CD4-positive, alpha-beta T cell treated with Interleukin-6 at 100 ng/mL for 8 hours (primary cell): ENCODE measurements at regions not wholly inside any gene's neighbourhood (a gene's known extent, or its start where the extent isn't known, plus 50 kb on each side); places are given as distances from the start of the nearest gene placed in this dataset.
A peak's percentile ranks its signal among the peaks of the same experiment; 100 is the strongest.
"Not testable (repeated sequence)": the region's sequence is repeated elsewhere in the genome, so short reads cannot be mapped to it uniquely, and the experiment has no call there.

Experiments
- DNase-seq: peaks from one replicate; pipeline ENCODE4 v3.0.0-alpha.2; 2020; ENCODE audit warnings: mixed read lengths, low spot score

DNA sequence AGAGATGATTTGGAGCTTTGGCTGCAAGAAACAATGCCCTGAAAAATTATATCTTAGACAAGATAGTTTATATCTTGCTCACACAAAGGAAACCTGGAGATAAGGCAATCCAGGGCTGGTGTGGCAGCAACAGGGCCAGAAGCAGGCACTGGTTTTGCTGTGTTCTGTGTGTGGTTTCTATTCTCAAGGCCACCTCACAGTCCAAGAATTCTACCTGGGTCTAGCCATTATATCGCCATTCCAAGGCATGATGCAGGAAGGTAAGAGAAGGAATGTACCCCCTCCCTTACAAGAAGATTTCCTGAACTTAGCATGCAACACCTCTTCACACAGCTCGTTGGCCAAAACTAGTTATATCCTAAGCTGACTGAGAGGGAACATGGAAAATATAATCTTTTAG is 74.5 kb upstream of the MEGF10 start:
- DNase-seq = no peak

DNA sequence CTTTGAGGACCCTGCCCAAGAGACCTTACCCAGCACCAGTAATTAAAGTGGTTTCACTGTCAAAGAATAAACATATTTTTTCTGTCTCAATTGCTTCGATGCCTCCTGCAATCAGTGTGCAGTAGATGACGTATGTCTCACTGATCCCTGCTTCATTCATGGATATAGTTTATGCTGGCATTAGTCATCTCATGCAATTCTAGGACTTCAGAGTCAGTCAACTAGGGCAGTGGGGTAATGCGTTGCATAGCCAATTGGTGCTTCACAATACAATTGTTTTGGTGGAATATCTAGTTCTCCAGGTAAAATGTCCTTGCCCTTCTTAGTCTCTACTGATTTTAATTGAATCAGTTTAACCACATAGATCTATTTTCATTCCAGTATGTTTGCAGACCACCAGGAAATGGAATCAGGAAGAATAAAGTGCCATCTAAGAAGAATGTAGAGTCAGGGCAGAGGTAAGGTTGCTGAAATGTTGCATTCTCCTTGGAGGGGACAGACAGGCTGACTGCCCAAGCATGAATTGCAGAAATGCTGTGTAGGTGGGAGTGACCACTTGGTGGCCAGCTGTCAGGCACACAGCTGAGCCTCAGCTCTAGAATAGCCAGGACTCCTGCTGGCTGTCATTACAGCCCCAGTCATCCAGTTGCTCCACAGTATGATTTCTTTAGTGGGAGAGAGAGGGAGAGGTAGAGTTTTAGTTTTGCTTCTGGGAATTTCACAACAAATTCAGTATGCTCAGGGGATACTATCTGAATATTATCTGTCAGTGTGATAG is 73.5 kb upstream of the MEGF10 start:
- no peak for DNase-seq

DNA sequence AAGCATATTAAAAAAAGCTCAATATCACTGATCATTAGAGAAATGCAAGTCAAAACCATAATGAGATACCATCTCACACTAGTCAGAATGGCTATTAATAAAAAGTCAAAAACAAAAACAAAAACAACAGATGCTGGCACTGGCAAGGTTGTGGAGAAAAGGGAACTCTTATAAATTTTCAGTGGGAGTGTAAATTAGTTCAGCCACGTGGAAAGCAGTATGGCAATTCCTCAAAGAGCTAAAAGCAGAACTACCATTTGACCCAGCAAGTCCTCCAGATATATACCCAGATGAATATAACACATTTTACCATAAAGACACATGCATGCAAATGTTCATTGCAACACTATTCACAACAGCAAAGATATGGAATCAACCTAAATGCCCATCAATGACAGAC is 68.7 kb upstream of the MEGF10 start:
- DNase-seq = not testable (repeated sequence)

DNA sequence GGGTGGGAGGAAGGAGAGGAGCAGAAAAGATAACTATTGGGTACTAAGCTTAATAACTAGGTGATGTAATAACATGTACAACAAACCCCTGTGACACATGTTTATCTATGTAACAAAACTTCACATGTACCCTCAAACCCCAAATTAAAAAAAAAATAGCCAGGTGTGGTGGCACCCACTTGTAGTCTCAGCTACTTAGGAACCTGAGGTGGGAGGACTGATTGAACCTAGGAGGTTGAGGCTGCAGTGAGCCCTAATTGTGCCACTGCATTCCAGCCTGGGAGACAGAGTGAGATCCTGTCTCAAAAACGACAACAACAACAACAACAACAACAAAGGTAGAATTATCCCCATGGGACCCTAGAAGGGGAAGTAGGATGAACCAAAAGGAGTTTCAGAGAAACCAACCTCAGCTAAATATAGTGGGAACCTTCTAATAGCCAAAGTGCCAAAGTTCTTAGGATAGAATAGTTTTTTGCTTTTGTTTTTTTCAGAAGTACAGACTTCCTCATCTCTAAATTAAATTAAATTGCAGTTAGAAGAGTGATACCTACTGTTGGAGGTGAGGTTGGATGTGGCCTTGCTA is 67.9 kb upstream of the MEGF10 start:
- not testable (repeated sequence) for DNase-seq

DNA sequence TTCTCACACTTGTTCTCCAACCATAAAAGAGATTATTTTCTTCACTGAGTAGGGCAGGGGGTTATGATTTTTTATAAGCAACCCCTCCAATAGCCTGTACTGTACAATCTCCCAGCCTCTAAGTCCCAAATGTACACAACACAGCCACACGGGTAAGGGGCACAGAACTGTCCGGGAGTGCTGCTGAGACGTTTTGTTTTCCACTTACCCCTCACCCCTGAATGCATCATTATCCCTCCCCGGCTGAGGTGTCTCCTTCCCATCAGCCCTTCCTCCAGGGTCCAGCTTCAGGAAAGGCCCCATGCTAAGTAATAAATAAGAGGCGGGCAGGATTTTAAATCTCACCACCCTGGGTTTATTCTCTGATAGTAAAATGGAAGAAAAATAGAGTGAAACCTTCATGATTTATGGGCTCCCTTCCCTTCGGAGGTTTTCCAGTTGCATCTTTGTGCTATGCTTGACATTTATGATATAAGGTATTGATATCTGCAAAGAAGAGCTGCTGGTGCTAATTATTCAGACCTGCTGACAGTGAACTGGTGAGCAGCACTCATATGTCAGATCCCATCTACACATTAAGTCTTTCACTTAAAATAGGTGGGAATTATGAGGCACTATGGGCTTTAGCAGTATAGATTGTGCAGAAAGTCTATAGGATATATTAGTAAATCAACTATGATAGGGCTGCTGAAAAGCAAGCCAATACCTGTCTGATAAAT is 67.2 kb upstream of the MEGF10 start:
- DNase-seq = no peak

DNA sequence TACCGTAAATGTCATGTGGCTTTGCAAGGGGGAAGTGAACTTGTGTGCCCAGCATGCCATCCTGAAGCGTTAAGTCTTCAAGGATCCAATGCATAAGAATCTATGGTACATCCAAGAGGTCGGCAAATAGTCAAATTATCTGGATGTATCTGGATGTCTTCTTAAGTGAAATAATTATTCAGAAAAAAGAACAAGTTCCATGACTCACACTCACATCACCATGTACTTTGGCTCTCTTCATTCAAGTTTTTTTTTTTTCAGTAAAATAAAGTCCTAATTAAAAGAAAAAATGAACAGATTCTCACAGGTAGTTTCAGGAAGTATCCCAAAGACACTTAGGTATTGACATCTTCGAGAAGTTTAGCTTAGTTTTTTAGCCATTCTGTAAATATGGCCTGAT is 62.7 kb upstream of the MEGF10 start:
- no peak for DNase-seq

DNA sequence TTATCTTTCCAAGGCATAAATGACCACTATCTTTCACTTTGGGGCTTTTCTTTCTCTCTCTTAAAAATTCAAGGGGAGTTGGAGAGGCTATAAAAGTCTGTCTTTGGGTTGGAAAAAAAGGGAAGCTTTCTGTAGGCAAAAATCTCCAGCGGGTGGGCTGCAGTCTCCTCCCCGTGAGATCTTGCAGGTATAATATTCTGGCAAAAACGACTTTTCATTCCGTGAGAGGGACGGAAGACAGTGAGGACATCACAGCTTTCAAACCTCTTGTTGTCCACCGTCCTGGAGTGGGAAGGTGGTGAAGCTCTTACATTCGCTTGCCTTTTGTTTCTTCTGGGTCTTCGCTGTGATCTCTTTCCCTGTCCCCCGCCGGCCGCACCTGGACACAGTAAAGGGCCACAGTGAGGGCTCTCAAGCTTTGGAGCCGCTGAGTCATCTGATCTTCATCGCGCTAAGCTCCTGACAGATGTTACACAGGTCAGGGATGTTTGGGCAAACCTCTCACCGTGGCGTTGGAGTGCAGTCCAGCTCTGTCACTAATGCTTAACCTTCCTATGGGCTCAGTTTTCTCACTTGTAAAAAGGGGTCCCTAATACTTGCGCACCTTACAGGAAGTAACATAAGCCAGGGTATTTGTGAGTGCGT is 61.9 kb upstream of the MEGF10 start:
- no peak for DNase-seq

DNA sequence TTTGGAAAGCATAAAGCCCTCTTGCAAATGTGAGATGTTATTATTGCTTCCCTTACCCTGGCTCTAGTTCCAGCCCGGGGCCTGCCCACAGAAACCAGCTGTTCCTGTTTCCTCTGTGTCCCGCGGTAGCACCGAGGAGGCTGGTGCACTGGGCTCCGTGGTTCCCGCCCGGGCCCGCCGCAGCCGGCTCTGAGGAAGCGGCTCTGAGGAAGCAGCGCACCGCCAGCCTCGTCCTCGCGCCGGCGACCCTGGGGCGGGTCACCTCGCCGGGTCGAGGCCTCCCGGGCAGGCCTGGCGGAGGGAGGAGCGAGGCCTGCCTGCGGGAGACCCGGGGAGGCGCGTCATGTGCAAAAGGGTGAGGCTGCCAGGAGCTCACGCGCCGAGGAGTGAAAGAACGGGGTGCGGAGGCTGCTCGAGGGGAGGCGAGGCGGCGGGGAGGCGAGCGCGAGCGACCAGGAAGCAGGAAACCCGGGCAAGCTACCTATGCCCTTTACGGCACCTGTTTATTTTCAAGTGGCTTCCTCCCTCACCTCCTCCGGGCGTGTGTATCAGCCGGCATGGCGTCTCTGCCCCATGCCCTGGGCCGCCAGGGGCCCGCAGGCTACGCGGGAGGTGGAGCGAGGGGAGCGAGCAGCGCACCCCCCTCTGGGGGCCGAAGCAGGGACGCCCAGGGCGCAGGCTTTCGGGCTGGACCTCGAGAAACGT is 61.3 kb upstream of the MEGF10 start:
- DNase-seq = peak; percentile 63

DNA sequence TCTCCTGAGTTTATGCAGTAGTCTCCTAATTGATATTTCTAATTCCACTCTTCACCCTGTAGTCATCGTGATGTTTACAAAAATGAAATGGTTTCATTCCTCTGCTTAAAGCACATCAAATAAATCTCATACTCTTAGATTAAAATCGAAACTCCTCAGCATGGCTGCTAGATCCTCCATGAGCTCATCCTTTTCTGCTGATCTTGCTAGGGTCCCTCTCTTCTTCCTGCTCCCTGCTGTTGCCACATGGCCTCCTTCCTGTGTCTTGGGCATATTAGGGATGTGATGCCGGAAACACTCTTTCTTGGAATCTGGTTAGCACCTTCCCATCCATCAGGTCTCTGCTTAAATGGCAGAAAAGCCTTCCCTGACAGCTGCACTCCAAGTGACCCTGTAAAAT is 59.5 kb upstream of the MEGF10 start:
- no peak for DNase-seq

DNA sequence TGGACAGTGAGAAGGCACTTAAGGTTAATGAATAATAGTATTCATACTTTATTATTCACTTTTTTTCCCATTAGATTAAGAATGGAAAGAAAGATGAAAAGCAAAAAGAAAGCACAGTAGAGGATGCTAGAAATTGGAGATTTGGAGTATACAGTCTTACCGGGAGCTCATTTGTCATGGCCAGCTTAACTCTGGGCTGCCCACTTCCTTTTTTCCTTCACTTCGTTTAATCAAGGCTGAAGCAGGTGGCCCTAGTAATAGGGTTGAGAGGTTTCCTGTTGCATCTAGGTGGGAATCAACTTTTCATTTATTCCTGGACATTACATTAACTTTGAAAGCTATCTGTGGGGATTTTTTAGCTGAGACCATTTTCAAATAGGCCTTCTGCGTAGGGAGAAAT is 57.0 kb upstream of the MEGF10 start:
- no peak for DNase-seq

DNA sequence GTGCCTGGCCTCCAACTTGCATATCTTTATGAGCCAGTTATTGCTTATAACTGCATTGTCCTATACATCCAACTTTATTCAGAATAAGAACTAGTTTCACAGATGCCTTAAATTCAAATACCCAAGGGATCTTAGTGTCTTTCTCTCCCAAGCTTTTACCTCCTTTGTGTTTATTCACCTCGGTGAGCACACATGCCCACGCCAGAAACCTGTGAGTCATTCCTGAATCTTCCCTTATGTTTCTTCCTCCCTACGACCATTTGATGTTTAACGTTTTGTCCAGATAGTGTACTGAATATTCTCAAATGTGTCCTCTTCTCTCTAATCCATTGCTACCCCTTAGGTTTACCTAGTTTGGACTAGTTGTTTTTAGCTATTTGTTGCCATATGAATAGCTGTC is 55.5 kb upstream of the MEGF10 start:
- no peak for DNase-seq

DNA sequence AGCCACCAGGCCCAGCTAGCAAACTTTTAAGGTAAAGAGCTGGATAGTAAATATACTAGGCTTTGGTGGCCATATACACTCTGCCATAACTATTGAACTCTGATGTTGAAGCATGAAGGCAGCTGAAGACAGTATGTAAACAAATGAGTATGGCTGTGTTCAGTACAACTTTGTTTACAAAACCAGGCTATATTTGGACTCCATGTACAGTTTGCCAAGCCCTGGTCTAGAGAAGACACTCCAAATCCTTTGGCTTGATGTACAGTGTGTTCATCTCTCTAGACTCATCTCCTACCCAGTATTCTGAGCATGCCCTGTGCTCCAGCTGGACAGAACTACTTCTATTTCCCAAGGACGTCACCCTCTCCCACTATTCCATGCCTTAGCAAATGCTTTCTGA is 54.3 kb upstream of the MEGF10 start:
- no peak for DNase-seq
